ENCODE measurements at regions not wholly inside any gene's neighbourhood (a gene's known extent, or its start where the extent isn't known, plus 50 kb on each side); places are given as distances from the start of the nearest gene placed in this dataset.
"Not testable (repeated sequence)": the region's sequence is repeated elsewhere in the genome, so short reads cannot be mapped to it uniquely, and the experiment has no call there.

- no peak for TF ChIP-seq CTCF (conservative IDR thresholded peaks at IDR 0.05)
- no peak overlapping the region for H3K27ac ChIP-seq
Measured at GRCh38 chr5:109558952-109559351, 130.8 kb upstream of the MAN2A1 start.

- H3K27ac ChIP-seq = no peak overlapping the region
- no peak for TF ChIP-seq CTCF (conservative IDR thresholded peaks at IDR 0.05)
Measured at GRCh38 chr5:109558364-109558763, 131.4 kb upstream of the MAN2A1 start.

GRCh38 chr5:109553846-109554245 is 135.9 kb upstream of the MAN2A1 start:
- H3K27ac ChIP-seq = no peak overlapping the region

GRCh38 chr5:109551234-109551633 is 138.5 kb upstream of the MAN2A1 start:
- H3K27ac ChIP-seq = not testable (repeated sequence)

More at GRCh38 chr5:109553846-109554245, 135.9 kb upstream of the MAN2A1 start:
- TF ChIP-seq CTCF (conservative IDR thresholded peaks at IDR 0.05) = no peak

- no peak for TF ChIP-seq CTCF (conservative IDR thresholded peaks at IDR 0.05)
- no peak overlapping the region for H3K27ac ChIP-seq
Measured at GRCh38 chr5:109550077-109550476, 139.7 kb upstream of the MAN2A1 start.

GRCh38 chr5:109546461-109546860 is 136.7 kb upstream of the PJA2 start:
- TF ChIP-seq CTCF (conservative IDR thresholded peaks at IDR 0.05) = no peak
- H3K27ac ChIP-seq = no peak overlapping the region

- not testable (repeated sequence) for H3K27ac ChIP-seq
Measured at GRCh38 chr5:109544873-109545272, 135.1 kb upstream of the PJA2 start.

GRCh38 chr5:109538692-109539091 is 128.9 kb upstream of the PJA2 start:
- H3K27ac ChIP-seq = not testable (repeated sequence)

- H3K27ac ChIP-seq = not testable (repeated sequence)
Measured at GRCh38 chr5:109535090-109535489, 125.3 kb upstream of the PJA2 start.

GRCh38 chr5:109533751-109534272 is 124.0 kb upstream of the PJA2 start:
- no peak overlapping the region for H3K27ac ChIP-seq
- no peak for TF ChIP-seq CTCF (conservative IDR thresholded peaks at IDR 0.05)

All from VCaP (cell line).